ENCODE measurements at regions not wholly inside any gene's neighbourhood (a gene's known extent, or its start where the extent isn't known, plus 50 kb on each side); places are given as distances from the start of the nearest gene placed in this dataset.

- 89 to 91% methylated on average over 2 of the region's 2 CpGs for WGBS, 2 donors
- H3K36me3 ChIP-seq, result no peaks in the 10 kb centered on the region
- H3K9me3 ChIP-seq, result no peaks in the 10 kb centered on the region
- TF ChIP-seq POLR2A (IDR thresholded peaks at IDR 0.05), result no peak
- TF ChIP-seq CTCF (IDR thresholded peaks at IDR 0.05), result no peak
- no peak for TF ChIP-seq EP300 (IDR thresholded peaks at IDR 0.05)
- no peaks in the 10 kb centered on the region for H3K27me3 ChIP-seq
- no peak overlapping the region for H3K4me3 ChIP-seq
- no peak for DNase-seq (ENCODE audit: low spot score in 2 of 2)
- no peak overlapping the region for H3K27ac ChIP-seq
- H3K4me1 ChIP-seq, result no peaks in the 10 kb centered on the region
These were observed 211.9 kb downstream of the SOCS6 start for GRCh38 chr18:70500748-70501147.

GRCh38 chr18:70499218-70499691 is 210.4 kb downstream of the SOCS6 start:
- no peaks in the 10 kb centered on the region for H3K9me3 ChIP-seq
- no peaks in the 10 kb centered on the region for H3K36me3 ChIP-seq
- H3K4me3 ChIP-seq, result no peak overlapping the region
- no peaks in the 10 kb centered on the region for H3K4me1 ChIP-seq
- TF ChIP-seq CTCF (IDR thresholded peaks at IDR 0.05) (no peak), EP300 (IDR thresholded peaks at IDR 0.05) (no peak)
- WGBS, 2 donors, result 79 to 84% methylated on average over 24 to 29 of the region's 31 CpGs
- no peaks in the 10 kb centered on the region for H3K27me3 ChIP-seq
- no peak overlapping the region for H3K27ac ChIP-seq
- DNase-seq (ENCODE audit: low spot score in 2 of 2), result no peak

GRCh38 chr18:70496353-70497294 is 207.8 kb downstream of the SOCS6 start:
- H3K27me3 ChIP-seq, result no peaks in the 10 kb centered on the region
- WGBS, 2 donors, result 63 to 66% methylated on average over 8 of the region's 8 CpGs
- H3K4me3 ChIP-seq, result no peak overlapping the region
- H3K36me3 ChIP-seq, result no peaks in the 10 kb centered on the region
- TF ChIP-seq POLR2A (IDR thresholded peaks at IDR 0.05), result no peak
- no peak for TF ChIP-seq EP300 (IDR thresholded peaks at IDR 0.05)
- no peak for TF ChIP-seq CTCF (IDR thresholded peaks at IDR 0.05)
- no peaks in the 10 kb centered on the region for H3K9me3 ChIP-seq
- no peaks in the 10 kb centered on the region for H3K4me1 ChIP-seq
- DNase-seq (ENCODE audit: low spot score in 2 of 2), result no peak
- no peak overlapping the region for H3K27ac ChIP-seq

GRCh38 chr18:70494524-70494923 is 205.7 kb downstream of the SOCS6 start:
- H3K36me3 ChIP-seq, result no peaks in the 10 kb centered on the region
- DNase-seq (ENCODE audit: low spot score in 2 of 2), result no peak
- WGBS, 2 donors, result 83 to 97% methylated on average over 2 of the region's 2 CpGs
- TF ChIP-seq CTCF (IDR thresholded peaks at IDR 0.05), result no peak
- no peak for TF ChIP-seq EP300 (IDR thresholded peaks at IDR 0.05)
- TF ChIP-seq POLR2A (IDR thresholded peaks at IDR 0.05), result no peak
- peaks cover 0 to 4% (median 0%) of the 10 kb centered on the region in 4 donors for H3K4me1 ChIP-seq
- no peak overlapping the region for H3K4me3 ChIP-seq
- no peaks in the 10 kb centered on the region for H3K9me3 ChIP-seq
- no peak overlapping the region for H3K27ac ChIP-seq
- no peaks in the 10 kb centered on the region for H3K27me3 ChIP-seq

GRCh38 chr18:70493461-70493860 is 204.6 kb downstream of the SOCS6 start:
- Histone ChIP-seq H3K9me3 (no peaks in the 10 kb centered on the region), H3K27me3 (no peaks in the 10 kb centered on the region), H3K27ac (no peak overlapping the region), H3K36me3 (no peaks in the 10 kb centered on the region), H3K4me1 (peaks cover 0 to 4% (median 0%) of the 10 kb centered on the region in 4 donors), H3K4me3 (no peak overlapping the region)
- no peak for TF ChIP-seq POLR2A (IDR thresholded peaks at IDR 0.05)
- no peak for TF ChIP-seq CTCF (IDR thresholded peaks at IDR 0.05)
- TF ChIP-seq EP300 (IDR thresholded peaks at IDR 0.05), result no peak
- WGBS, 2 donors, result 78 to 80% methylated on average over 8 to 9 of the region's 9 CpGs
- no peak for DNase-seq (ENCODE audit: low spot score in 2 of 2)

Measured in tibial nerve (tissue), 4 donors.